ENCODE measurements at regions not wholly inside any gene's neighbourhood (a gene's known extent, or its start where the extent isn't known, plus 50 kb on each side); places are given as distances from the start of the nearest gene placed in this dataset.

- DNase-seq, result no peak
These were observed 341.0 kb upstream of the E2F7 start for GRCh38 chr12:77406219-77406905.

- DNase-seq, result peak in 1 of 2 donors; percentile 27
These were observed 337.3 kb upstream of the E2F7 start for GRCh38 chr12:77402716-77403115.

GRCh38 chr12:77401770-77402081 is 336.4 kb upstream of the E2F7 start:
- no peak for DNase-seq

- no peak for DNase-seq
These were observed 335.8 kb upstream of the E2F7 start for GRCh38 chr12:77401064-77401769.

- no peak for DNase-seq
These were observed 327.2 kb upstream of the E2F7 start for GRCh38 chr12:77392467-77393088.

GRCh38 chr12:77388445-77389265 is 323.3 kb upstream of the E2F7 start:
- DNase-seq, result no peak

- no peak for DNase-seq
These were observed 322.3 kb upstream of the E2F7 start for GRCh38 chr12:77387671-77388070.

GRCh38 chr12:77387214-77387613 is 321.8 kb upstream of the E2F7 start:
- DNase-seq, result no peak

GRCh38 chr12:77384941-77385340 is 319.6 kb upstream of the E2F7 start:
- DNase-seq, result no peak

GRCh38 chr12:77382096-77382742 is 316.9 kb upstream of the E2F7 start:
- no peak for DNase-seq

- no peak for DNase-seq
These were observed 312.3 kb upstream of the E2F7 start for GRCh38 chr12:77377622-77378021.

- DNase-seq, result no peak
These were observed 311.7 kb upstream of the E2F7 start for GRCh38 chr12:77377116-77377515.

- DNase-seq, result no peak
These were observed 309.3 kb upstream of the E2F7 start for GRCh38 chr12:77374673-77375072.

GRCh38 chr12:77372494-77372893 is 307.1 kb upstream of the E2F7 start:
- DNase-seq, result no peak

- DNase-seq, result no peak
These were observed 306.7 kb upstream of the E2F7 start for GRCh38 chr12:77372026-77372425.

- no peak for DNase-seq
These were observed 303.0 kb upstream of the E2F7 start for GRCh38 chr12:77368379-77368778.

- no peak for DNase-seq
These were observed 301.2 kb upstream of the E2F7 start for GRCh38 chr12:77366616-77367015.

GRCh38 chr12:77364400-77364799 is 299.0 kb upstream of the E2F7 start:
- DNase-seq, result no peak

- no peak for DNase-seq
These were observed 297.3 kb upstream of the E2F7 start for GRCh38 chr12:77362509-77363210.

- DNase-seq, result no peak
These were observed 292.3 kb upstream of the E2F7 start for GRCh38 chr12:77357655-77358054.

GRCh38 chr12:77354766-77355362 is 289.5 kb upstream of the E2F7 start:
- DNase-seq, result no peak

All from right lung (tissue), 2 donors.